ENCODE measurements at regions not wholly inside any gene's neighbourhood (a gene's known extent, or its start where the extent isn't known, plus 50 kb on each side); places are given as distances from the start of the nearest gene placed in this dataset.

DNA sequence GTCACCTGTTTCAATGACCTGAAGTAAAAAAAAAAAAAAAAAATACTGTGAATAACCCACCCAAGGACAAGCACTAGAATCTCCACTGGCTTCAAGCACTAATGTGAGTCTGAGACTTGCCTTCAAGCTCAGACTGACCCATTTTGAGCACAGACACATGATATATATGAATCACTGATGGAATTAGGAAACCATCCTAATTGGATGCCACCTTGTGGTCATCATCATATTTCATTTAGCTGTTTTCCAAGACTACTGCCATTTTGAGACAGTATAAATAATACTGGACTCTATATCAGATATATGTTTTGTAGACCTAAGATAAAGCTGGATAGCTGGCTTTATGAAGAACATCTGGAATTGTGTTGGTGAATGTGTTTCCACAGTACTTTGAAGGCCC lies 1232.0 kb downstream of the KCNT2 start:
- ChIA-PET POLR2A (no interaction called here), CTCF (interaction anchor here (0.8 to 1.9 kb wide), 3 partner anchors 27 to 1068 kb away, joined by 4 to 6 read pairs (median 4); no protein-coding TSS in a partner anchor), SMC1A (ENCODE audit: uncharacterized antibody, unreplicated experiment) (interaction anchor here (0.6 to 0.9 kb wide), 2 partner anchors 12 to 850 kb away, joined by 3 to 4 read pairs; no protein-coding TSS in a partner anchor), RAD21 (ENCODE audit: unreplicated experiment) (interaction anchor here (0.6 to 1.3 kb wide), 2 partner anchors 288 to 566 kb away, joined by 3 to 5 read pairs; no protein-coding TSS in a partner anchor)
- ATAC-seq (peak; percentile 42; the same call in 2 of the 3 replicates), DNase-seq (ENCODE audit: low read depth, low spot score) (no peak), FAIRE-seq (no peak)
- Histone ChIP-seq H4K20me1 (ENCODE audit: control insufficient read depth, insufficient read depth) (no peaks in the 10 kb centered on the region), H3K36me3 (ENCODE audit: control insufficient read depth in 2 of 2, insufficient read depth in 2 of 2, low read length in 1 of 2) (no peaks in the 10 kb centered on the region), H3K9ac (ENCODE audit: control insufficient read depth, insufficient read depth, low read length) (no peak overlapping the region), H2AFZ (ENCODE audit: control insufficient read depth, low read depth, low read length) (no peak overlapping the region), H3K4me1 (ENCODE audit: control insufficient read depth, insufficient read depth, low read length) (no peaks in the 10 kb centered on the region), H3K9me3 (replicated peaks; ENCODE audit: control insufficient read depth, insufficient read depth, low read length) (no peaks in the 10 kb centered on the region), H3K79me2 (ENCODE audit: control insufficient read depth, insufficient read depth, low read length) (no peaks in the 10 kb centered on the region), H3K27me3 (replicated peaks in 1 of 2; ENCODE audit: control insufficient read depth in 2 of 2, insufficient read depth in 2 of 2, low read length in 1 of 2) (no peaks in the 10 kb centered on the region), H3K27ac (ENCODE audit: control insufficient read depth, insufficient read depth) (no peak overlapping the region), H3K4me3 (no peak overlapping the region), H3K4me2 (ENCODE audit: control insufficient read depth, insufficient read depth) (no peak overlapping the region)
- TF ChIP-seq, protein P1, sequence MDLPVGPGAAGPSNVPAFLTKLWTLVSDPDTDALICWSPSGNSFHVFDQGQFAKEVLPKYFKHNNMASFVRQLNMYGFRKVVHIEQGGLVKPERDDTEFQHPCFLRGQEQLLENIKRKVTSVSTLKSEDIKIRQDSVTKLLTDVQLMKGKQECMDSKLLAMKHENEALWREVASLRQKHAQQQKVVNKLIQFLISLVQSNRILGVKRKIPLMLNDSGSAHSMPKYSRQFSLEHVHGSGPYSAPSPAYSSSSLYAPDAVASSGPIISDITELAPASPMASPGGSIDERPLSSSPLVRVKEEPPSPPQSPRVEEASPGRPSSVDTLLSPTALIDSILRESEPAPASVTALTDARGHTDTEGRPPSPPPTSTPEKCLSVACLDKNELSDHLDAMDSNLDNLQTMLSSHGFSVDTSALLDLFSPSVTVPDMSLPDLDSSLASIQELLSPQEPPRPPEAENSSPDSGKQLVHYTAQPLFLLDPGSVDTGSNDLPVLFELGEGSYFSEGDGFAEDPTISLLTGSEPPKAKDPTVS (IDR thresholded peaks at IDR 0.05; ENCODE audit: low read depth, low read length): no peak
- TF ChIP-seq NR2F1 (conservative IDR thresholded peaks at IDR 0.05): no peak
- TF ChIP-seq BHLHE40 (IDR thresholded peaks at IDR 0.05; ENCODE audit: borderline replicate concordance in 1 of 2, low read depth in 2 of 2, low read length in 1 of 2): no peak
- no peak for TF ChIP-seq KDM1A (IDR thresholded peaks at IDR 0.05; ENCODE audit: borderline replicate concordance)
- no peak for TF ChIP-seq HDAC2 (IDR thresholded peaks at IDR 0.05)
- in situ Hi-C loops (cut with MboI) (no loop called here), intact Hi-C loops (cut with micrococcal nuclease; ENCODE audit: unreplicated experiment) (no loop called here)
- no TSS peak for BruUV-seq (replicated peaks)

DNA sequence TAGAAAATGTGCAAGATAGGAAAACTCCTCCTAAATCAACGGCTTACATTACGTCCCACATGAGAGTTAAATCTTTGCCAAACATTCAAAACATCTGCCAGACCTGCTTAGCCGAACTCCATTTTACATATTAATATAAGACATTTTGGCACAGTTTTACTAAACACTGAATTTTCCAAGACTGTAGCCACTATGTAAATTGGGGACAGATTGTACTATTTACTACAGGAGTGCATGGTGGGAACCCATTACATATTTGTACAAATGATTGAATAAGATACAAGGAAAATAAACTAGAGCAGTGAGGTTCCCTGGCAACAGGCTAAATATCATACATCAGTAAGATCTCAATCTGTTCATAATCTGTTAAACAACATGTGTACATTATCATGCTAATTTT lies 1234.4 kb downstream of the KCNT2 start:
- intact Hi-C loops (cut with micrococcal nuclease; ENCODE audit: unreplicated experiment): no loop called here
- ATAC-seq: no peak
- 20% methylated on average over 3 of the region's 3 CpGs for WGBS (ENCODE audit: insufficient coverage, insufficient replicate concordance, low lambda C conversion rate, missing lambda C conversion rate)

More for the DNA sequence above, 1234.4 kb downstream of the KCNT2 start:
- BruUV-seq (replicated peaks): no TSS peak
- Histone ChIP-seq H3K9ac (ENCODE audit: control insufficient read depth, insufficient read depth, low read length) (no peak overlapping the region), H3K79me2 (ENCODE audit: control insufficient read depth, insufficient read depth, low read length) (no peaks in the 10 kb centered on the region), H3K9me3 (replicated peaks; ENCODE audit: control insufficient read depth, insufficient read depth, low read length) (no peaks in the 10 kb centered on the region), H3K4me1 (ENCODE audit: control insufficient read depth, insufficient read depth, low read length) (no peaks in the 10 kb centered on the region), H3K36me3 (ENCODE audit: control insufficient read depth in 2 of 2, insufficient read depth in 2 of 2, low read length in 1 of 2) (no peaks in the 10 kb centered on the region), H3K27ac (ENCODE audit: control insufficient read depth, insufficient read depth) (no peak overlapping the region), H2AFZ (ENCODE audit: control insufficient read depth, low read depth, low read length) (no peak overlapping the region), H3K4me3 (no peak overlapping the region), H4K20me1 (ENCODE audit: control insufficient read depth, insufficient read depth) (no peaks in the 10 kb centered on the region), H3K27me3 (replicated peaks in 1 of 2; ENCODE audit: control insufficient read depth in 2 of 2, insufficient read depth in 2 of 2, low read length in 1 of 2) (no peaks in the 10 kb centered on the region), H3K4me2 (ENCODE audit: control insufficient read depth, insufficient read depth) (no peak overlapping the region)
- ChIA-PET SMC1A (ENCODE audit: uncharacterized antibody, unreplicated experiment) (no interaction called here), RAD21 (ENCODE audit: unreplicated experiment) (no interaction called here), CTCF (no interaction called here), POLR2A (no interaction called here)
- in situ Hi-C loops (cut with MboI): no loop called here
- no peak for FAIRE-seq
- DNase-seq (ENCODE audit: low read depth, low spot score): no peak
- TF ChIP-seq STAT1 (conservative IDR thresholded peaks at IDR 0.05) (no peak), DPF2 (IDR thresholded peaks at IDR 0.05) (no peak), MTA3 (IDR thresholded peaks at IDR 0.05; ENCODE audit: borderline replicate concordance, low read length) (no peak), IKZF2 (IDR thresholded peaks at IDR 0.05) (no peak), NR2C2 (IDR thresholded peaks at IDR 0.05; ENCODE audit: borderline replicate concordance, control insufficient read depth, insufficient read length, low read depth) (no peak), CHD1 (IDR thresholded peaks at IDR 0.05; ENCODE audit: low read depth, low read length) (no peak)
- TF ChIP-seq, protein P2, sequence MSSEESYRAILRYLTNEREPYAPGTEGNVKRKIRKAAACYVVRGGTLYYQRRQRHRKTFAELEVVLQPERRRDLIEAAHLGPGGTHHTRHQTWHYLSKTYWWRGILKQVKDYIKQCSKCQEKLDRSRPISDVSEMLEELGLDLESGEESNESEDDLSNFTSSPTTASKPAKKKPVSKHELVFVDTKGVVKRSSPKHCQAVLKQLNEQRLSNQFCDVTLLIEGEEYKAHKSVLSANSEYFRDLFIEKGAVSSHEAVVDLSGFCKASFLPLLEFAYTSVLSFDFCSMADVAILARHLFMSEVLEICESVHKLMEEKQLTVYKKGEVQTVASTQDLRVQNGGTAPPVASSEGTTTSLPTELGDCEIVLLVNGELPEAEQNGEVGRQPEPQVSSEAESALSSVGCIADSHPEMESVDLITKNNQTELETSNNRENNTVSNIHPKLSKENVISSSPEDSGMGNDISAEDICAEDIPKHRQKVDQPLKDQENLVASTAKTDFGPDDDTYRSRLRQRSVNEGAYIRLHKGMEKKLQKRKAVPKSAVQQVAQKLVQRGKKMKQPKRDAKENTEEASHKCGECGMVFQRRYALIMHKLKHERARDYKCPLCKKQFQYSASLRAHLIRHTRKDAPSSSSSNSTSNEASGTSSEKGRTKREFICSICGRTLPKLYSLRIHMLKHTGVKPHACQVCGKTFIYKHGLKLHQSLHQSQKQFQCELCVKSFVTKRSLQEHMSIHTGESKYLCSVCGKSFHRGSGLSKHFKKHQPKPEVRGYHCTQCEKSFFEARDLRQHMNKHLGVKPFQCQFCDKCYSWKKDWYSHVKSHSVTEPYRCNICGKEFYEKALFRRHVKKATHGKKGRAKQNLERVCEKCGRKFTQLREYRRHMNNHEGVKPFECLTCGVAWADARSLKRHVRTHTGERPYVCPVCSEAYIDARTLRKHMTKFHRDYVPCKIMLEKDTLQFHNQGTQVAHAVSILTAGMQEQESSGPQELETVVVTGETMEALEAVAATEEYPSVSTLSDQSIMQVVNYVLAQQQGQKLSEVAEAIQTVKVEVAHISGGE (CRISPR knock-in tag; IDR thresholded peaks at IDR 0.05): no peak
- TF ChIP-seq, protein P3, sequence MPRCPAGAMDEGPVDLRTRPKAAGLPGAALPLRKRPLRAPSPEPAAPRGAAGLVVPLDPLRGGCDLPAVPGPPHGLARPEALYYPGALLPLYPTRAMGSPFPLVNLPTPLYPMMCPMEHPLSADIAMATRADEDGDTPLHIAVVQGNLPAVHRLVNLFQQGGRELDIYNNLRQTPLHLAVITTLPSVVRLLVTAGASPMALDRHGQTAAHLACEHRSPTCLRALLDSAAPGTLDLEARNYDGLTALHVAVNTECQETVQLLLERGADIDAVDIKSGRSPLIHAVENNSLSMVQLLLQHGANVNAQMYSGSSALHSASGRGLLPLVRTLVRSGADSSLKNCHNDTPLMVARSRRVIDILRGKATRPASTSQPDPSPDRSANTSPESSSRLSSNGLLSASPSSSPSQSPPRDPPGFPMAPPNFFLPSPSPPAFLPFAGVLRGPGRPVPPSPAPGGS (IDR thresholded peaks at IDR 0.05; ENCODE audit: borderline replicate concordance, insufficient read depth, low read depth, low read length, poor library complexity, severe bottlenecking): no peak
